Chondrocyte (in vitro differentiated cells): ENCODE measurements at regions not wholly inside any gene's neighbourhood (a gene's known extent, or its start where the extent isn't known, plus 50 kb on each side); places are given as distances from the start of the nearest gene placed in this dataset.

Experiments
- DNase-seq: peaks from one replicate; pipeline ENCODE4 v3.0.0; 2021; ENCODE audit warnings: mixed read lengths, low spot score
- H3K27ac Mint-ChIP-seq: one replicate; pipeline ENCODE4 v1.8.0; 2021; ENCODE audit warnings: mild to moderate bottlenecking, moderate library complexity, mixed read lengths; ENCODE audit not compliant: unreplicated experiment
- H3K27me3 Mint-ChIP-seq: 2 replicates; pipeline ENCODE4 v1.8.0; 2021; ENCODE audit warnings: low read depth, mixed read lengths
- H3K36me3 Mint-ChIP-seq: 2 replicates; pipeline ENCODE4 v1.8.0; 2021; ENCODE audit warnings: low read depth, mixed read lengths
- H3K4me1 Mint-ChIP-seq: 2 replicates; pipeline ENCODE4 v1.8.0; 2021; ENCODE audit warnings: low read depth, mild to moderate bottlenecking, mixed read lengths
- H3K4me3 Mint-ChIP-seq: one replicate; pipeline ENCODE4 v1.8.0; 2021; ENCODE audit warnings: mild to moderate bottlenecking, moderate library complexity, mixed read lengths; ENCODE audit not compliant: unreplicated experiment
- H3K9me3 Mint-ChIP-seq: 2 replicates; pipeline ENCODE4 v1.8.0; 2021; ENCODE audit warnings: low read depth, mixed read lengths
- CTCF ChIP-seq: fragments of 200-600 bp; sonication (generic); IDR thresholded peaks from 2 replicates; pipeline ENCODE4 v1.5.0; 2021; ENCODE audit warnings: antibody characterized with exemption, mild to moderate bottlenecking, moderate library complexity

- H3K4me1 Mint-ChIP-seq = peaks cover 19% of the 10 kb centered on the region
- peaks cover 3% of the 10 kb centered on the region for H3K27me3 Mint-ChIP-seq
Measured at GRCh38 chr20:24734139-24734538, 214.9 kb upstream of the CST7 start.

GRCh38 chr20:24735263-24735662 lies 213.8 kb upstream of the CST7 start:
- Mint-ChIP-seq H3K36me3 (no peaks in the 10 kb centered on the region), H3K4me3 (no peak overlapping the region), H3K9me3 (no peaks in the 10 kb centered on the region), H3K27ac (no peak overlapping the region), H3K27me3 (peaks cover 3% of the 10 kb centered on the region), H3K4me1 (peaks cover 19% of the 10 kb centered on the region)
- TF ChIP-seq CTCF = no peak
- no peak for DNase-seq

More at GRCh38 chr20:24734139-24734538, 214.9 kb upstream of the CST7 start:
- Mint-ChIP-seq H3K27ac (no peak overlapping the region), H3K36me3 (no peaks in the 10 kb centered on the region), H3K4me3 (no peak overlapping the region), H3K9me3 (no peaks in the 10 kb centered on the region)
- no peak for TF ChIP-seq CTCF
- no peak for DNase-seq

- Mint-ChIP-seq H3K27me3 (no peaks in the 10 kb centered on the region), H3K36me3 (no peaks in the 10 kb centered on the region), H3K4me1 (peaks cover 19% of the 10 kb centered on the region), H3K4me3 (no peak overlapping the region), H3K27ac (no peak overlapping the region), H3K9me3 (no peaks in the 10 kb centered on the region)
- no peak for TF ChIP-seq CTCF
- no peak for DNase-seq
Measured at GRCh38 chr20:24736131-24736843, 212.8 kb upstream of the CST7 start.

GRCh38 chr20:24736844-24737211 lies 212.2 kb upstream of the CST7 start:
- Mint-ChIP-seq H3K4me1 (peaks cover 19% of the 10 kb centered on the region), H3K27me3 (no peaks in the 10 kb centered on the region), H3K27ac (no peak overlapping the region), H3K36me3 (no peaks in the 10 kb centered on the region), H3K9me3 (no peaks in the 10 kb centered on the region), H3K4me3 (no peak overlapping the region)
- TF ChIP-seq CTCF = no peak
- no peak for DNase-seq

GRCh38 chr20:24737212-24737850 lies 211.7 kb upstream of the CST7 start:
- Mint-ChIP-seq H3K36me3 (no peaks in the 10 kb centered on the region), H3K27me3 (no peaks in the 10 kb centered on the region), H3K4me3 (no peak overlapping the region), H3K9me3 (no peaks in the 10 kb centered on the region), H3K27ac (no peak overlapping the region), H3K4me1 (peaks cover 19% of the 10 kb centered on the region)
- no peak for TF ChIP-seq CTCF
- DNase-seq = no peak
